ENCODE measurements at regions not wholly inside any gene's neighbourhood (a gene's known extent, or its start where the extent isn't known, plus 50 kb on each side); places are given as distances from the start of the nearest gene placed in this dataset.
"Not testable (repeated sequence)": the region's sequence is repeated elsewhere in the genome, so short reads cannot be mapped to it uniquely, and the experiment has no call there.

GRCh38 chr10:63795094-63795860, 274.1 kb downstream of the REEP3 start:
- DNase-seq, result no peak

- DNase-seq, result peak; percentile 92
Measured at GRCh38 chr10:63798599-63799498, 277.6 kb downstream of the REEP3 start.

GRCh38 chr10:63799521-63800300, 278.5 kb downstream of the REEP3 start:
- DNase-seq, result peak; percentile 14

DNA sequence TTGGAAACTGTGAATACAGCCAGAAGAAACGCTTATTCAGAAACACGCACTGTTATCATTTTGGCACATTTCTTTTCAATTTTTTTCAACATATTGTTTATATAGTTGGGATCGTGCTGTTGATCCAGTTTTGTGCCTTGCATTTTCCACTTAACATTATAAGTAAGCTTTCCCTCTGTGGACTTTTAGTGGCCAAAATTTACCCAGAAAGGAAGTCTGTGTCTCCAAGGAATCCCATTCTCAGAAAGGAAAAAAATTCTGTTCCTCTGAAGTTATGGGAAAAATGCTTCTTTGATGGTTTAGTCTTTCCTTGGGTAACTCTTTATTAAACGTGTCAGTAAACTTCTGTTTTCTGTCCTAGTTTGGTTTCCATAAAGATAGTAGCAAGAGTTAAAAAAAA, 280.0 kb downstream of the REEP3 start:
- DNase-seq, result no peak

GRCh38 chr10:63806330-63806729, 285.1 kb downstream of the REEP3 start:
- no peak for DNase-seq

GRCh38 chr10:63812501-63812900, 291.3 kb downstream of the REEP3 start:
- peak; percentile 69 for DNase-seq

DNA sequence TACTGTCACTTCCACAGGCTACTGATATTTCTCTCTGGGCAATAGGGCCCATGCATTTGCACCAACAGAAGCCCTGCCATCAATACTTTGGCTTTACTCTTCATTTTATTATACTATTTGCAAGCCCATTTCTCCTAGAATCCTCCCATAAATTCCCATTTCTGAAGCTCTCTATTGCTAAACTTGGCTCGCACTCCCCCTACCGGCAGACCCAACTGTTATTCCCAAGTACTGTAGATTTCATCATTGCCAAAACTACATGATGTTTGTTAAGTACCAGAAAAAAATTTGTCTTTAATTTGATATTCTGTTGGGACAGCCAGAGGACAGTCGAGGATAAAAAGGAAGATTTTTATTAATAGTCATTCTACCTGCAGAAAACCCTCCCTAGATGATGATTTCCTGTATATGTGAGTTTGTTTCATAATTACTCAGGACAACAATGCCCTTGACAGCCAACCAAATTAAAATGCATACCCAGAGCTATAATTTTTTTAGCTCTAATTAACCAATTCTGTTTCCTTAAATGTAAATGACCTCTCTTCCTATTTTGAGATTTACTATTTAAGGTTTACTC, 298.6 kb downstream of the REEP3 start:
- peak; percentile 64 for DNase-seq

GRCh38 chr10:63822496-63822895, 301.3 kb downstream of the REEP3 start:
- DNase-seq, result no peak

DNA sequence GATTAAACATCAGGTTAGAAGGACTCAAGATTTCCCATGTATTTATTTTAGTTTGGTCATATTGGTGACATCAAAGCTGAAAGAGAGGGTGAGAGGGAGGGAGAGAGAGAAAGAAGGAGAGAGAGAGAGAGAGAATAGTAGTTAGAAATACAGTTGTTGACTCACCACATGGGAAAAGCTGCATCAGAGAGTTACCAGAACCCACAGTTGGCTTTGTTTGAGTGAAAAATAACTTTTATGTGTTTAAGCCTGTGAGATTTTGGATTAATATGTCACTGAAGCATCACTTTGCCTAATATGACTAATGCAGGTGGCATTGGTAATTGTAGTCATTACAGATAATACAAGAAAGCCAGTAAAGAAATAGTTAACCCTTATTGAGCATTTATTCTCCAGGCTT, 303.9 kb downstream of the REEP3 start:
- DNase-seq, result peak; percentile 28

DNA sequence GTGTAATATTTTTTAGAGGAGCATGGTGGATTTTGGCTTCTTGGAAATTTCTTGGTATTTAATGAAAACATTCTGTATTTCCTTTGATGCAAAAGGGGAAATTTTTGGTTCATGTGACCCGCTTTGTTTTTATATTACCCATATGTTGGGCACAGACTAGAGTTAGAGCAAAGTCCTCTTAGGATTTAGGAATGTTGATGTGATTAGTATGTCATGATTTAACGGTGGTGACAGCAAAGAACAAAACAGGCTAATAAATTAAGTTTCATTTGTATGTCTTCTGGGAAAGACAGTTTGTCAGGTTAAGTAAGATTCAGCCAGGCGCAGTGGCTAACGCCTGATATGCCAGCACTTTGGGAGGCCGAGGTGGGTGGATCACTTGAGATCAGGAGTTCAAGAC, 304.6 kb downstream of the REEP3 start:
- DNase-seq, result no peak

DNA sequence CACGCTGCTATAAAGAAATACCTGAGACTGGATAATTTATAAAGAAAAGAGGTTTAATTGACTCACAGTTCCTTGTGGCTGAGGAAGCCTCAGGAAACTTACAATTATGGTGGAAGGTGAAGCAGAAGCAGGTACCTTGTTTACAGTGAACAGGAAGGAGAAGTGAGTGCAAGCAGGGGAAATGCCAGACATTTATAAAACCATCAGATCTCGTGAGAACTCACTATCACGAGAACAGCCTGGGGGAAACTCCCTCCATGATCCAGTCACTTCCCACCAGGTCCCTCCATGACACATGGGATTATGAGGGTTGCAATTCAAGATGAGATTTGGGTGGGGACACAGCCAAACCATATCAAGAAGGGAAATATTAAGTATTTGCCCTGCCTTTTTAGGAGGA, 305.8 kb downstream of the REEP3 start:
- not testable (repeated sequence) for DNase-seq

DNA sequence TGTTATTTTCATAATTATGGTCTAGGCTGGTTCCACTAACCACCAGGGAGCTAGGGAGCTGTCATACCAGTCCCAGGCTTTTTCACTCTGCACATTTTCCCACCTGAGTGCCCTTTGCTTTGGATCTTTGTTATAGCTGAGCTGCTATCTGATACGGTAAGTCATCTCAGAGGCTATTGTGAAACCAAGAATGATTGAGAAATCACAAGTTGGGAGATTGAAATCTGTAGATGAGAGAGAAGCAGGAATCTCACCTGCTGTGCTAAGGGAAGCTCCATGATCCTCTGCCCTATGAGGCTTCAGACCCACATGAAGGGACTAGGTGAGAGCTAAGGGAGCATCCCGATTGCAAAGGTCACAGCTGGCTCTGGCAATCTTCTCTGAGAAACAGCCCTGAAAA, 307.8 kb downstream of the REEP3 start:
- peak; percentile 11 for DNase-seq

DNA sequence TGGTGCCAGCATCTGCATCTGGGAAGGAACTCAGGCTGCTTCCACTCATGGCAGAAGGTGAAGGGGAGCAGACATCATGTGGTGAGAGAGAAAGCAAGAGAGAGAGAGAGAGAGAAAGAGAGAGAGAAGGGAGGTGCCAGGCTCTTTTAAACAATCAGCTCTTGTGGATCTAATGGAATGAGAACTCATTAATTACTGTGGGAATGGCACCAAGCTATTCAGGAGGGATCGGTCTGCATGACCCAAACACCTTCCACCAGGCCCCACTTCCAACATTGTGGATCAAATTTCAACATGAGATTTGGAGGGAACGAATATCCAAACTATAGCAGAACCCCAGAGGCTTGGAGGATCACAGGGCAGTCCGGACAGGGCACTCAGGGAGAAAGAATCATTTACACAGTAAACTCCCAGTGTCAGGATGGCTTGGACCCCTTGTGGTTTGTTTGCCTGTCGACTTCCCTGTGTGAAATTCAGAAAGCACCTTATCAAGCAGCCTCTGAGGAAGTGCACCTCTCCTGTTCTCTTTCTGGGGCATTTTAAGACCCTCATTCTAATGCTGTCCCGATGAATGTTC, 308.5 kb downstream of the REEP3 start:
- no peak for DNase-seq

GRCh38 chr10:63832686-63833085, 311.5 kb downstream of the REEP3 start:
- peak; percentile 22 for DNase-seq

GRCh38 chr10:63833411-63834060, 312.3 kb downstream of the REEP3 start:
- peak; percentile 43 for DNase-seq

GRCh38 chr10:63836666-63837442, 315.7 kb downstream of the REEP3 start:
- no peak for DNase-seq

DNA sequence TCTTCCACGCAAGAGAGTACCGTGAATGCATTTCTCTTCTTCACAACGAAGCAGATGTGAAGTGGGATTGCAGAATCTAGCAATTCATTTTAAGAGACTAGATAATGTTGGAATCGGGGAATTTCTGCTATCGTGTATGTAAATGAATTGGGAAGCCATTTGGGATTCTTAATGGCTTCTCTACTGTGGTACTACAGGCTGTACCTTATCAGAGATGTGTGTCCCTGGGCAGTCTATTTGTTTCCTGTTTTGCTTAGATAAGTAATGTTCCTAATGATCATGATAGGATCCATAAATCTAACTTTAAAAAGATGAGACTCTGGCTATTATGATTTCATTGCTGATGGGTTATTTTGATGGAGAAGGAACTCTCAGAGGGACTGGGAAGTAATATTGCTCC, 320.6 kb downstream of the REEP3 start:
- no peak for DNase-seq

- no peak for DNase-seq
Measured at GRCh38 chr10:63843107-63843506, 321.9 kb downstream of the REEP3 start.

GRCh38 chr10:63848871-63849270, 327.7 kb downstream of the REEP3 start:
- DNase-seq, result not testable (repeated sequence)

- no peak for DNase-seq
Measured at GRCh38 chr10:63862860-63863259, 341.7 kb downstream of the REEP3 start.

GRCh38 chr10:63865210-63865609, 344.0 kb downstream of the REEP3 start:
- DNase-seq, result no peak
